ENCODE measurements at regions not wholly inside any gene's neighbourhood (a gene's known extent, or its start where the extent isn't known, plus 50 kb on each side); places are given as distances from the start of the nearest gene placed in this dataset.

DNA sequence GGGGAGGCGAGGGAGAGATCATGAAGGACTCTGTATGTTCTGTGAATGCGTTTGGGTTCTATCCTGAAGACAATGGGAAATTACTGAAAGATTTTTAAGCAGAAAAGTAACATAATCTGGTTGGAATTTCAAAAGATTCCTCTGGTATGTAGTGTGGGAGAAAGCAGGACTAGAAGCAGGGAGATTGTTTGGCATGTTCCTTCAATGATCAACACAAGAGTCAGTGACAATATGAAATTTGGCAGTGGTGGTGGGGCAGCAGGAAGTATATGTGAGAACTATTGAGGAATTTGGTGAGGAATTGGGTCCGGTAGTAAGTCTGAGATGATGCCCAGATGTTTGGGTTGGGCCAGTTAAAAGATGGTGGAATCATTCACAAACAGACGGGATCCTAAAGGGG is 348.7 kb downstream of the CD83 start:
- DNase-seq (ENCODE audit: low read depth, low spot score) (no peak), ATAC-seq (no peak)
- Histone ChIP-seq H3K36me3 (ENCODE audit: control insufficient read depth in 1 of 2, insufficient read depth in 2 of 2, low read length in 2 of 2) (no peaks in the 10 kb centered on the region), H3K4me2 (ENCODE audit: low read length) (no peak overlapping the region), H4K20me1 (ENCODE audit: insufficient read depth) (no peaks in the 10 kb centered on the region), H2AFZ (ENCODE audit: low read depth, low read length, poor library complexity, severe bottlenecking) (no peak overlapping the region), H3K4me3 (replicated peaks in 1 of 2; ENCODE audit: low read depth in 1 of 2, low read length in 2 of 2) (no peak overlapping the region), H3K9ac (ENCODE audit: low read length) (no peak overlapping the region), H3K9me2 (ENCODE audit: insufficient read depth) (no peaks in the 10 kb centered on the region), H3K4me1 (ENCODE audit: control insufficient read depth in 1 of 2, insufficient read depth in 2 of 2, low read length in 2 of 2) (no peaks in the 10 kb centered on the region), H3K27me3 (ENCODE audit: insufficient read depth, low read length) (no peaks in the 10 kb centered on the region), H3K9me3 (ENCODE audit: control insufficient read depth in 1 of 2, insufficient read depth in 1 of 2, low read depth in 1 of 2, low read length in 2 of 2) (no peaks in the 10 kb centered on the region), H3K27ac (ENCODE audit: low read depth, low read length) (no peak overlapping the region), H3K79me2 (ENCODE audit: insufficient read depth, low read length) (no peaks in the 10 kb centered on the region)
- ChIA-PET CTCF (no interaction called here), RAD21 (ENCODE audit: low non-redundant PET in 1 of 2, low total read pairs in 2 of 2, uncharacterized antibody in 2 of 2, unreplicated experiment in 2 of 2) (no interaction called here), POLR2A (no interaction called here)
- TF ChIP-seq EZH2phosphoT487 (IDR thresholded peaks at IDR 0.05; ENCODE audit: borderline replicate concordance), result no peak
- TF ChIP-seq ZNF274 (IDR thresholded peaks at IDR 0.05; ENCODE audit: low read depth, low read length), result no peak
- no peak for TF ChIP-seq EZH2 (IDR thresholded peaks at IDR 0.05)
- no peak for TF ChIP-seq RAD21 (IDR thresholded peaks at IDR 0.05; ENCODE audit: low read depth)
- TF ChIP-seq, protein P1, sequence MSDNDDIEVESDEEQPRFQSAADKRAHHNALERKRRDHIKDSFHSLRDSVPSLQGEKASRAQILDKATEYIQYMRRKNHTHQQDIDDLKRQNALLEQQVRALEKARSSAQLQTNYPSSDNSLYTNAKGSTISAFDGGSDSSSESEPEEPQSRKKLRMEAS (IDR thresholded peaks at IDR 0.05), result no peak
- TF ChIP-seq TCF7L2 (IDR thresholded peaks at IDR 0.05; ENCODE audit: borderline replicate concordance, extremely low read depth, insufficient read depth, insufficient read length), result no peak
- TF ChIP-seq, protein P2, sequence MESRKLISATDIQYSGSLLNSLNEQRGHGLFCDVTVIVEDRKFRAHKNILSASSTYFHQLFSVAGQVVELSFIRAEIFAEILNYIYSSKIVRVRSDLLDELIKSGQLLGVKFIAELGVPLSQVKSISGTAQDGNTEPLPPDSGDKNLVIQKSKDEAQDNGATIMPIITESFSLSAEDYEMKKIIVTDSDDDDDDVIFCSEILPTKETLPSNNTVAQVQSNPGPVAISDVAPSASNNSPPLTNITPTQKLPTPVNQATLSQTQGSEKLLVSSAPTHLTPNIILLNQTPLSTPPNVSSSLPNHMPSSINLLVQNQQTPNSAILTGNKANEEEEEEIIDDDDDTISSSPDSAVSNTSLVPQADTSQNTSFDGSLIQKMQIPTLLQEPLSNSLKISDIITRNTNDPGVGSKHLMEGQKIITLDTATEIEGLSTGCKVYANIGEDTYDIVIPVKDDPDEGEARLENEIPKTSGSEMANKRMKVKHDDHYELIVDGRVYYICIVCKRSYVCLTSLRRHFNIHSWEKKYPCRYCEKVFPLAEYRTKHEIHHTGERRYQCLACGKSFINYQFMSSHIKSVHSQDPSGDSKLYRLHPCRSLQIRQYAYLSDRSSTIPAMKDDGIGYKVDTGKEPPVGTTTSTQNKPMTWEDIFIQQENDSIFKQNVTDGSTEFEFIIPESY (IDR thresholded peaks at IDR 0.05; ENCODE audit: extremely low read depth, insufficient replicate concordance, low read length), result no peak
- TF ChIP-seq FOSL1 (IDR thresholded peaks at IDR 0.05; ENCODE audit: low read depth), result no peak
- TF ChIP-seq, protein P3, sequence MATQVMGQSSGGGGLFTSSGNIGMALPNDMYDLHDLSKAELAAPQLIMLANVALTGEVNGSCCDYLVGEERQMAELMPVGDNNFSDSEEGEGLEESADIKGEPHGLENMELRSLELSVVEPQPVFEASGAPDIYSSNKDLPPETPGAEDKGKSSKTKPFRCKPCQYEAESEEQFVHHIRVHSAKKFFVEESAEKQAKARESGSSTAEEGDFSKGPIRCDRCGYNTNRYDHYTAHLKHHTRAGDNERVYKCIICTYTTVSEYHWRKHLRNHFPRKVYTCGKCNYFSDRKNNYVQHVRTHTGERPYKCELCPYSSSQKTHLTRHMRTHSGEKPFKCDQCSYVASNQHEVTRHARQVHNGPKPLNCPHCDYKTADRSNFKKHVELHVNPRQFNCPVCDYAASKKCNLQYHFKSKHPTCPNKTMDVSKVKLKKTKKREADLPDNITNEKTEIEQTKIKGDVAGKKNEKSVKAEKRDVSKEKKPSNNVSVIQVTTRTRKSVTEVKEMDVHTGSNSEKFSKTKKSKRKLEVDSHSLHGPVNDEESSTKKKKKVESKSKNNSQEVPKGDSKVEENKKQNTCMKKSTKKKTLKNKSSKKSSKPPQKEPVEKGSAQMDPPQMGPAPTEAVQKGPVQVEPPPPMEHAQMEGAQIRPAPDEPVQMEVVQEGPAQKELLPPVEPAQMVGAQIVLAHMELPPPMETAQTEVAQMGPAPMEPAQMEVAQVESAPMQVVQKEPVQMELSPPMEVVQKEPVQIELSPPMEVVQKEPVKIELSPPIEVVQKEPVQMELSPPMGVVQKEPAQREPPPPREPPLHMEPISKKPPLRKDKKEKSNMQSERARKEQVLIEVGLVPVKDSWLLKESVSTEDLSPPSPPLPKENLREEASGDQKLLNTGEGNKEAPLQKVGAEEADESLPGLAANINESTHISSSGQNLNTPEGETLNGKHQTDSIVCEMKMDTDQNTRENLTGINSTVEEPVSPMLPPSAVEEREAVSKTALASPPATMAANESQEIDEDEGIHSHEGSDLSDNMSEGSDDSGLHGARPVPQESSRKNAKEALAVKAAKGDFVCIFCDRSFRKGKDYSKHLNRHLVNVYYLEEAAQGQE (IDR thresholded peaks at IDR 0.05; ENCODE audit: low read depth), result no peak
- no peak for TF ChIP-seq SRF (IDR thresholded peaks at IDR 0.05; ENCODE audit: low read depth)
- no peak for TF ChIP-seq CBX3 (IDR thresholded peaks at IDR 0.05; ENCODE audit: low read depth)
- no peak for TF ChIP-seq EGR1 (IDR thresholded peaks at IDR 0.05; ENCODE audit: low read depth)
- no peak for TF ChIP-seq SIN3A (IDR thresholded peaks at IDR 0.05; ENCODE audit: low read depth)
- no peak for TF ChIP-seq POLR2AphosphoS5 (IDR thresholded peaks at IDR 0.05; ENCODE audit: low read depth, low read length)
- TF ChIP-seq ELF1 (IDR thresholded peaks at IDR 0.05; ENCODE audit: borderline replicate concordance, low read depth), result no peak
- intact Hi-C loops (cut with micrococcal nuclease), result no loop called here
- BruUV-seq (replicated peaks), result no TSS peak

All from HCT116 (cell line).